HepG2 (cell line): ENCODE measurements at regions not wholly inside any gene's neighbourhood (a gene's known extent, or its start where the extent isn't known, plus 50 kb on each side); places are given as distances from the start of the nearest gene placed in this dataset.

ENCODE experiments used
- ATAC-seq: fragments of 200-7000 bp; cut with Tn5 transposase; 3 replicates; pipeline ENCODE4 v1.9.1; 2020; ENCODE audit warnings: mild to moderate bottlenecking, moderate library complexity
- BruUV-seq: library from RNA; stranded (reverse); fragments of 400-500 nt; replicated peaks from 2 replicates; lab custom pipeline; 2021; lab: Mats Ljungman, UMichigan
- CTCF ChIA-PET: fragments of 300-600 bp; formaldehyde crosslinking; extraction: SDS; loops from one replicate; lab custom pipeline; 2021; ENCODE audit warnings: low total read pairs, inconsistent platforms, low intra/inter-chr PET ratio; lab: Yijun Ruan, JAX
- POLR2A ChIA-PET: fragments of 350-600 bp; sonication (Branson Sonifier 250); formaldehyde crosslinking; loops from one replicate; lab custom pipeline; 2020; ENCODE audit warnings: antibody characterized with exemption, inconsistent platforms; lab: Yijun Ruan, JAX
- DNase-seq: peaks from one replicate; pipeline ENCODE4 v3.0.0-alpha.2; 2015; ENCODE audit warnings: low spot score
- FAIRE-seq: peaks from 3 replicates; lab custom pipeline; 2011; peaks lifted over from hg19 to GRCh38; lab: Jason Lieb, UNC
- H2AFZ ChIP-seq: one replicate; pipeline ENCODE4 v1.6.1; 2011; ENCODE audit warnings: low read length, inconsistent platforms
- H3K27ac ChIP-seq: fragments of 300-600 bp; 3 replicates; pipeline ENCODE4 v1.8.0; 2011; ENCODE audit warnings: mixed run types, mild to moderate bottlenecking, mixed read lengths, low read length, inconsistent platforms; ENCODE audit not compliant: insufficient read depth; ENCODE audit errors: extremely low read length
- H3K27me3 ChIP-seq, 2 experiments: fragments of 200-600 bp in 1 of 2; 2 replicates in 1 of 2; 3 replicates in 1 of 2; pipeline versions ENCODE4 v1.6.0 to v1.8.0; 2011; ENCODE audit warnings: low read length in 2 of 2, mild to moderate bottlenecking in 2 of 2, moderate library complexity in 2 of 2, inconsistent platforms in 1 of 2; ENCODE audit not compliant: insufficient read depth in 2 of 2, control insufficient read depth in 1 of 2
- H3K36me3 ChIP-seq, 2 experiments: fragments of 200-600 bp in 1 of 2; replicated peaks in 1 of 2; 2 replicates in 1 of 2; 3 replicates in 1 of 2; pipeline versions ENCODE4 v1.5.1 to v1.8.0; 2011; ENCODE audit warnings: low read length in 2 of 2, inconsistent platforms in 1 of 2; ENCODE audit not compliant: insufficient read depth in 2 of 2, control insufficient read depth in 1 of 2
- H3K4me1 ChIP-seq: 2 replicates; pipeline ENCODE4 v1.5.1; 2012; ENCODE audit warnings: low read length, inconsistent platforms; ENCODE audit not compliant: insufficient read depth
- H3K4me2 ChIP-seq: 2 replicates; pipeline ENCODE4 v1.6.0; 2011; ENCODE audit warnings: low read depth, low read length, inconsistent platforms
- H3K4me3 ChIP-seq, 3 experiments: fragments of 200-600 bp in 1 of 3; sonication (generic), shearing (Covaris generic) in 1 of 3; replicated peaks in 1 of 3; 2 replicates each; pipeline ENCODE4 v1.5.1; 2011 to 2016; ENCODE audit warnings: low read length in 3 of 3, inconsistent platforms in 2 of 3, low read depth in 2 of 3, mild to moderate bottlenecking in 2 of 3, control low read depth in 1 of 3, mixed read lengths in 1 of 3; ENCODE audit not compliant: insufficient read depth in 1 of 3
- H3K79me2 ChIP-seq: one replicate; pipeline ENCODE4 v1.6.1; 2011; ENCODE audit warnings: low read length, inconsistent platforms; ENCODE audit not compliant: insufficient read depth
- H3K9ac ChIP-seq: 2 replicates; pipeline ENCODE4 v1.6.0; 2011; ENCODE audit warnings: mild to moderate bottlenecking, low read depth, low read length, inconsistent platforms; ENCODE audit not compliant: insufficient read depth
- H3K9me3 ChIP-seq: 2 replicates; pipeline ENCODE4 v1.5.1; 2012; ENCODE audit warnings: mild to moderate bottlenecking, low read length
- H4K20me1 ChIP-seq: 2 replicates; pipeline ENCODE4 v1.6.0; 2011; ENCODE audit warnings: inconsistent platforms, mild to moderate bottlenecking, low read length, moderate library complexity; ENCODE audit not compliant: insufficient read depth
- CBX5 ChIP-seq: sonication (generic); formaldehyde crosslinking; IDR thresholded peaks from 2 replicates; pipeline ENCODE4 v1.4.0; 2020; ENCODE audit warnings: missing genetic modification reagents, borderline replicate concordance
- CCAR2 ChIP-seq: fragments of 200-400 bp; formaldehyde crosslinking; optimal IDR thresholded peaks from 2 replicates; pipeline ENCODE3; 2018; ENCODE audit warnings: low read depth, mild to moderate bottlenecking, low read length, moderate library complexity
- CREB1 ChIP-seq, 2 experiments: fragments of 450-650 bp in 1 of 2; IDR thresholded peaks; 2 replicates each; pipeline ENCODE4 v1.6.1; 2016 to 2017; ENCODE audit warnings: control low read depth in 1 of 2, mild to moderate bottlenecking in 1 of 2, missing compliant biosample characterization in 1 of 2, missing genetic modification characterization in 1 of 2
- CTCF ChIP-seq: sonication (generic); formaldehyde crosslinking; IDR thresholded peaks from 2 replicates; pipeline ENCODE4 v1.5.0; 2020; ENCODE audit warnings: mild to moderate bottlenecking, missing genetic modification reagents, moderate library complexity
- E2F1 ChIP-seq: sonication (generic); formaldehyde crosslinking; IDR thresholded peaks from 2 replicates; pipeline ENCODE4 v1.5.0; 2020; ENCODE audit warnings: missing genetic modification reagents
- ELF1 ChIP-seq: sonication (generic); formaldehyde crosslinking; IDR thresholded peaks from 2 replicates; pipeline ENCODE4 v1.4.0; 2020; ENCODE audit warnings: missing genetic modification reagents
- JDP2 ChIP-seq: sonication (generic); formaldehyde crosslinking; IDR thresholded peaks from 2 replicates; pipeline ENCODE4 v1.8.1; 2022; ENCODE audit warnings: missing genetic modification reagents, borderline replicate concordance
- KLF11 ChIP-seq: IDR thresholded peaks from 2 replicates; pipeline ENCODE4 v1.6.1; 2016; ENCODE audit warnings: missing compliant biosample characterization
- NPAS2 ChIP-seq: sonication (generic); formaldehyde crosslinking; IDR thresholded peaks from 2 replicates; pipeline ENCODE4 v1.8.0; 2022; ENCODE audit warnings: mild to moderate bottlenecking, missing genetic modification reagents, borderline replicate concordance
- ONECUT2 ChIP-seq: sonication (generic); formaldehyde crosslinking; IDR thresholded peaks from 2 replicates; pipeline ENCODE4 v1.4.0; 2020; ENCODE audit warnings: missing genetic modification reagents
- SETDB1 ChIP-seq: sonication (generic); formaldehyde crosslinking; IDR thresholded peaks from 2 replicates; pipeline ENCODE4 v1.5.1; 2020; ENCODE audit warnings: missing genetic modification reagents, mild to moderate bottlenecking, borderline replicate concordance
- SMC3 ChIP-seq: IDR thresholded peaks from 2 replicates; pipeline ENCODE4 v1.6.1; 2011; ENCODE audit warnings: low read length, improper control_type of control experiment
- STAG1 ChIP-seq: sonication (generic); formaldehyde crosslinking; IDR thresholded peaks from 2 replicates; pipeline ENCODE4 v1.4.0; 2020; ENCODE audit warnings: missing genetic modification reagents
- TFDP1 ChIP-seq: IDR thresholded peaks from 2 replicates; pipeline ENCODE4 v1.6.1; 2016; ENCODE audit warnings: missing compliant biosample characterization, missing genetic modification reagents, borderline replicate concordance
- XRCC5 ChIP-seq: fragments of 200-400 bp; formaldehyde crosslinking; optimal IDR thresholded peaks from 2 replicates; pipeline ENCODE3; 2017; ENCODE audit warnings: mild to moderate bottlenecking, low read length
- ZFP82 ChIP-seq: sonication (generic); formaldehyde crosslinking; IDR thresholded peaks from 2 replicates; pipeline ENCODE4 v1.5.1; 2020; ENCODE audit warnings: mild to moderate bottlenecking, missing genetic modification reagents, borderline replicate concordance
- ZNF12 ChIP-seq: sonication (generic); formaldehyde crosslinking; IDR thresholded peaks from 2 replicates; pipeline ENCODE4 v1.5.0; 2020; ENCODE audit warnings: missing genetic modification reagents
- ZNF501 ChIP-seq: sonication (generic); formaldehyde crosslinking; IDR thresholded peaks from 2 replicates; pipeline ENCODE4 v1.5.1; 2020; ENCODE audit warnings: mild to moderate bottlenecking, moderate library complexity, missing genetic modification reagents
- ZNF605 ChIP-seq: sonication (generic); formaldehyde crosslinking; IDR thresholded peaks from 2 replicates; pipeline ENCODE4 v1.8.0; 2022; ENCODE audit warnings: mild to moderate bottlenecking, missing genetic modification reagents
- ZNF652 ChIP-seq: IDR thresholded peaks from 2 replicates; pipeline ENCODE4 v1.6.1; 2016; ENCODE audit warnings: low read depth, borderline replicate concordance
- WGBS: methylation state at CpG from one replicate; pipeline ENCODE4 v1.1.6; 2017; ENCODE audit warnings: low lambda C conversion rate; 5-methylcytosine and 5-hydroxymethylcytosine counted together
- in situ Hi-C: cut with HindIII; loops from 2 replicates; pipeline ENCODE4 v1.10.0; 2017; ENCODE audit warnings: low pct_unique_long_range_greater_than_20kb; ENCODE audit not compliant: extremely low pct_ligation_motif_present
- intact Hi-C: fragments of 100-400 bp; cut with micrococcal nuclease; formaldehyde crosslinking; loops from one replicate; pipeline ENCODE4 v1.10.0; 2022; ENCODE audit not compliant: unreplicated experiment

GRCh38 chr17:68748381-68748780 is 147.2 kb upstream of the FAM20A start (continued):
- TF ChIP-seq NPAS2 (CRISPR knock-in tag), result no peak
- no peak for TF ChIP-seq KLF11
- TF ChIP-seq CREB1 (IDR thresholded peaks at IDR 0.05), result 0 out of 2 replicates have a peak, but pooled peaks have one; percentile 26
- TF ChIP-seq CREB1 (CRISPR knock-in tag; IDR thresholded peaks at IDR 0.05), result no peak
- no peak for TF ChIP-seq ZNF12
- TF ChIP-seq, all 625 proteins: peak for 2

- no TSS peak for BruUV-seq
- Histone ChIP-seq H3K9ac (no peak overlapping the region), H3K27ac (no peak overlapping the region), H3K9me3 (peaks cover 8% of the 10 kb centered on the region), H3K27me3 (peaks cover 0 to 13% of the 10 kb centered on the region in 2 experiments; a peak in 3 of 5 replicates), H4K20me1 (no peaks in the 10 kb centered on the region), H2AFZ (no peak overlapping the region), H3K79me2 (no peaks in the 10 kb centered on the region), H3K36me3 (no peaks in the 10 kb centered on the region), H3K4me3 (no peak overlapping the region), H3K4me2 (no peak overlapping the region), H3K4me1 (no peaks in the 10 kb centered on the region)
- DNase-seq (no peak), ATAC-seq (peak; percentile 81), FAIRE-seq (peak; percentile 61)
- in situ Hi-C loops, result no loop called here
- ChIA-PET CTCF (interaction anchor here (1.7 kb wide), 1 partner anchor 19 kb away, joined by 7 read pairs; no protein-coding TSS in a partner anchor), POLR2A (no interaction called here)
- intact Hi-C loops, result loop anchor here (1.0 kb wide), 1 partner anchor 18 kb away; no protein-coding TSS in a partner anchor
- WGBS, result 1% methylated on average over 8 of the region's 8 CpGs
- no peak for TF ChIP-seq ZNF501
- TF ChIP-seq ELF1 (CRISPR knock-in tag), result no peak
- TF ChIP-seq XRCC5, result peak; percentile 38
- peak; percentile 12; the same call in 1 of the 2 replicates for TF ChIP-seq SMC3
- TF ChIP-seq CBX5 (CRISPR knock-in tag), result peak; percentile 51; the same call in 1 of the 2 replicates
- TF ChIP-seq ZNF605 (CRISPR knock-in tag), result 0 out of 2 replicates have a peak, but pooled peaks have one; percentile 23
- peak; percentile 26; the same call in 1 of the 2 replicates for TF ChIP-seq STAG1
- TF ChIP-seq SETDB1 (CRISPR knock-in tag), result peak; percentile 71; the same call in 1 of the 2 replicates
- peak; percentile 50 for TF ChIP-seq CTCF (CRISPR knock-in tag)
- TF ChIP-seq ZFP82 (CRISPR knock-in tag), result no peak
- no peak for TF ChIP-seq ONECUT2
- no peak for TF ChIP-seq ZNF652 (CRISPR knock-in tag)
- no peak for TF ChIP-seq TFDP1 (CRISPR knock-in tag)
- TF ChIP-seq CCAR2, result no peak
- TF ChIP-seq JDP2 (CRISPR knock-in tag), result no peak
- TF ChIP-seq E2F1, result no peak
These were observed 139.6 kb upstream of the FAM20A start for GRCh38 chr17:68740555-68741447.
